ENCODE measurements at regions not wholly inside any gene's neighbourhood (a gene's known extent, or its start where the extent isn't known, plus 50 kb on each side); places are given as distances from the start of the nearest gene placed in this dataset.

DNA sequence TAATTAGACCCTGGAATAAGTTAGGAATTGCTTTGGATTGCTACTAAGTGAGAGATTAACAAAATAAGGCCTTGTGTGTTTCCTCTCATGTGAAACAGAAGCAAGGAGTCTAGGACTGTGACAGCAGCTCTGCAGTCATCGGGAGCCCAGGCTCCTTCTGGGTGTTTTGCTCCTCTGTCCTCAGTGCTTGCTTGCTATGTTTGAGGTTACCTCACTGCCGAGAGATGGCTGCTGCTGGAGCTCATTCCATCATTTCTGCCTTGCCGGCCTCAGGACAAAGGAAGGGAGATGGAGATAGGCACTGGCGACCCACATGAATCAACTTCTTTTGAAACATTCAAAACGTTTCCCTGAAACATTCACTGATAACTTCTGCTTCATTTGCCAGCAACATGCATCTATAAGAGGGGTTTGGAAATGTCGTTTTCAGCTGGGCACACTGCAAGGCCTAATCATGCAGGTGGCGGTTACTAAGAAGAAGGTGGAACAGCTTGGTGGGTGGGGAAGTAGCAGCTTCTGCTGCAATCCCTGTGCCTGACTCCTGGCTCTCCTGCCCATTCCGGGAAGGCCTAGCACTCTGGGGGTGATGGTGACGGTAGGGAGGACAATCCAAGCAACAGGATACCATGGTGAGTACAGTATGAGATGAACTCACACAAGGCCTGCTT is 77.2 kb upstream of the CD180 start:
- no peaks in the 10 kb centered on the region for H4K20me1 ChIP-seq (replicated peaks; ENCODE audit: control insufficient read depth, extremely low read depth, insufficient read depth, low read length)
- H3K4me1 ChIP-seq (ENCODE audit: control insufficient read depth, extremely low read depth, insufficient read depth, low read length), result peaks cover 10% of the 10 kb centered on the region
- dilution Hi-C loops (cut with MboI; ENCODE audit: extremely low pct_ligation_motif_present, low sequenced_read_pairs), result no loop called here
- H3K27me3 ChIP-seq (ENCODE audit: control insufficient read depth in 2 of 2, insufficient read depth in 2 of 2, low read length in 2 of 2), result no peaks in the 10 kb centered on the region
- H3K79me2 ChIP-seq (ENCODE audit: control insufficient read depth, insufficient read depth, low read length), result no peaks in the 10 kb centered on the region
- intact Hi-C loops (cut with micrococcal nuclease), result no loop called here
- ChIA-PET CTCF (no interaction called here), POLR2A (no interaction called here)
- no peak overlapping the region for H3K27ac ChIP-seq (ENCODE audit: insufficient read depth, low read depth, low read length)
- DNase-seq (ENCODE audit: low read depth, low spot score) (no peak), FAIRE-seq (no peak)
- no peaks in the 10 kb centered on the region for H3K36me3 ChIP-seq (ENCODE audit: control insufficient read depth in 2 of 2, extremely low read depth in 1 of 2, insufficient read depth in 2 of 2, low read length in 2 of 2)
- no peak overlapping the region for H2AFZ ChIP-seq (ENCODE audit: low read depth, low read length)
- H3K9me1 ChIP-seq (replicated peaks; ENCODE audit: control insufficient read depth, extremely low read depth, insufficient read depth, low read length), result no peaks in the 10 kb centered on the region
- BruUV-seq (replicated peaks), result no TSS peak
- no peak overlapping the region for H3K4me2 ChIP-seq (ENCODE audit: insufficient read depth, low read length)
- no peaks in the 10 kb centered on the region for H3K9me3 ChIP-seq (replicated peaks; ENCODE audit: control insufficient read depth, insufficient read depth, low read length)
- H3K4me3 ChIP-seq (replicated peaks in 1 of 3; ENCODE audit: insufficient read depth in 1 of 3, low read depth in 1 of 3, low read length in 3 of 3), result no peak overlapping the region
- no peak overlapping the region for H3K9ac ChIP-seq (replicated peaks; ENCODE audit: extremely low read depth, insufficient read depth, low read length)
- TF ChIP-seq POLR2A (IDR thresholded peaks at IDR 0.05; ENCODE audit: low read depth, low read length), result no peak
- TF ChIP-seq GATA2 (IDR thresholded peaks at IDR 0.05; ENCODE audit: insufficient read depth, insufficient read length, low read depth, low read length), result no peak
- TF ChIP-seq, protein P1, sequence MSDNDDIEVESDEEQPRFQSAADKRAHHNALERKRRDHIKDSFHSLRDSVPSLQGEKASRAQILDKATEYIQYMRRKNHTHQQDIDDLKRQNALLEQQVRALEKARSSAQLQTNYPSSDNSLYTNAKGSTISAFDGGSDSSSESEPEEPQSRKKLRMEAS (IDR thresholded peaks at IDR 0.05; ENCODE audit: insufficient read depth, insufficient read length), result no peak
- TF ChIP-seq MYC (IDR thresholded peaks at IDR 0.05; ENCODE audit: low read depth, low read length), result no peak
- TF ChIP-seq POLR2AphosphoS5 (IDR thresholded peaks at IDR 0.05; ENCODE audit: insufficient read depth, low read depth, low read length), result no peak
- TF ChIP-seq EZH2 (IDR thresholded peaks at IDR 0.05; ENCODE audit: borderline replicate concordance, low read depth, low read length, severe bottlenecking), result no peak
- TF ChIP-seq, protein P2, sequence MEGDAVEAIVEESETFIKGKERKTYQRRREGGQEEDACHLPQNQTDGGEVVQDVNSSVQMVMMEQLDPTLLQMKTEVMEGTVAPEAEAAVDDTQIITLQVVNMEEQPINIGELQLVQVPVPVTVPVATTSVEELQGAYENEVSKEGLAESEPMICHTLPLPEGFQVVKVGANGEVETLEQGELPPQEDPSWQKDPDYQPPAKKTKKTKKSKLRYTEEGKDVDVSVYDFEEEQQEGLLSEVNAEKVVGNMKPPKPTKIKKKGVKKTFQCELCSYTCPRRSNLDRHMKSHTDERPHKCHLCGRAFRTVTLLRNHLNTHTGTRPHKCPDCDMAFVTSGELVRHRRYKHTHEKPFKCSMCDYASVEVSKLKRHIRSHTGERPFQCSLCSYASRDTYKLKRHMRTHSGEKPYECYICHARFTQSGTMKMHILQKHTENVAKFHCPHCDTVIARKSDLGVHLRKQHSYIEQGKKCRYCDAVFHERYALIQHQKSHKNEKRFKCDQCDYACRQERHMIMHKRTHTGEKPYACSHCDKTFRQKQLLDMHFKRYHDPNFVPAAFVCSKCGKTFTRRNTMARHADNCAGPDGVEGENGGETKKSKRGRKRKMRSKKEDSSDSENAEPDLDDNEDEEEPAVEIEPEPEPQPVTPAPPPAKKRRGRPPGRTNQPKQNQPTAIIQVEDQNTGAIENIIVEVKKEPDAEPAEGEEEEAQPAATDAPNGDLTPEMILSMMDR (IDR thresholded peaks at IDR 0.05; ENCODE audit: extremely low read depth in 1 of 2, insufficient read depth in 1 of 2, low read depth in 1 of 2, low read length in 2 of 2), result no peak
- TF ChIP-seq JUN (IDR thresholded peaks at IDR 0.05; ENCODE audit: borderline replicate concordance, insufficient read depth, insufficient read length, low read depth), result no peak
- TF ChIP-seq FOS (IDR thresholded peaks at IDR 0.05; ENCODE audit: borderline replicate concordance, insufficient read depth, low read length), result no peak

Measured in endothelial cell of umbilical vein (primary cell).